ENCODE measurements at regions not wholly inside any gene's neighbourhood (a gene's known extent, or its start where the extent isn't known, plus 50 kb on each side); places are given as distances from the start of the nearest gene placed in this dataset.

DNA sequence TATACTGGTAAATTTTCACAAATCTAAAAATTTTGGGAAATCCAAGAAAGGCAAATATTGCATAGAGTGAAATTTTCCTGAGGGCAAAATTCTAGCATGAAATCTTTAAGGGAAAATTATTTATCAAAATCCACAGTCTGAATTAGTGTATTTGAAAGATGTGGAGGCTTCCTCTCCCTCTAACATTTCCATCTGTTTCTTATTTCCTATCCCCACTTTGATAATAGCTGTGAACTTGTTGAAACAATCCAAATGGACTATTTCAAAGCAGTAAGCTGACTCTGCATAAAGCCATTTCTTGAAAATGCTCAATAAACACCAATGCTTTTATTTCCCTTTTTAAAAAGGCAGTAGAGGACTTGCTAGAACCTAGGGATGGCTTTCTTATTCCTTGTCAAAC, 107.3 kb upstream of the PABPC4L start:
- TF ChIP-seq CTCF (conservative IDR thresholded peaks at IDR 0.05; ENCODE audit: low read depth, low read length) (no peak), EZH2 (IDR thresholded peaks at IDR 0.05; ENCODE audit: low read length, unreplicated experiment) (no peak)

Measured in PC-3 (cell line).